Karpas-422 (cell line): ENCODE measurements at regions not wholly inside any gene's neighbourhood (a gene's known extent, or its start where the extent isn't known, plus 50 kb on each side); places are given as distances from the start of the nearest gene placed in this dataset.

ENCODE experiments used
- DNase-seq: peaks from one replicate; pipeline ENCODE4 v3.0.0-alpha.2; 2015
- H2AFZ ChIP-seq: fragments of 200-600 bp; sonication (generic); 2 replicates; pipeline ENCODE4 v1.6.1; 2014; ENCODE audit warnings: antibody characterized with exemption, low read length, mixed read lengths
- H3K27ac ChIP-seq: fragments of 200-600 bp; sonication (generic); 2 replicates; pipeline ENCODE4 v1.5.1; 2014; ENCODE audit warnings: mild to moderate bottlenecking, low read length, moderate library complexity
- H3K27me3 ChIP-seq: fragments of 200-600 bp; sonication (generic); 2 replicates; pipeline ENCODE4 v1.6.1; 2014; ENCODE audit warnings: low read length, mixed read lengths
- H3K36me3 ChIP-seq: fragments of 200-600 bp; sonication (generic); 2 replicates; pipeline ENCODE4 v1.6.1; 2014; ENCODE audit warnings: low read length, mixed read lengths; ENCODE audit not compliant: insufficient read depth
- H3K4me1 ChIP-seq: fragments of 200-600 bp; sonication (generic); 2 replicates; pipeline ENCODE4 v1.6.1; 2014; ENCODE audit warnings: mild to moderate bottlenecking, low read length, mixed read lengths
- H3K4me2 ChIP-seq: fragments of 200-600 bp; sonication (generic); 2 replicates; pipeline ENCODE4 v1.6.1; 2014; ENCODE audit warnings: low read length, low read depth, mild to moderate bottlenecking; ENCODE audit not compliant: poor library complexity, severe bottlenecking
- H3K4me3 ChIP-seq: fragments of 200-600 bp; sonication (generic); 2 replicates; pipeline ENCODE4 v1.5.1; 2014; ENCODE audit warnings: mild to moderate bottlenecking, antibody characterized with exemption, low read length, mixed read lengths
- H3K79me2 ChIP-seq: fragments of 200-600 bp; sonication (generic); 2 replicates; pipeline ENCODE4 v1.6.1; 2014; ENCODE audit warnings: mild to moderate bottlenecking, low read length, mixed read lengths
- H3K9ac ChIP-seq: fragments of 200-600 bp; sonication (generic); 2 replicates; pipeline ENCODE4 v1.6.0; 2014; ENCODE audit warnings: low read length
- H3K9me2 ChIP-seq: fragments of 200-600 bp; sonication (generic), shearing (Covaris generic); replicated peaks from 2 replicates; pipeline ENCODE4 v1.6.0; 2014; ENCODE audit warnings: mild to moderate bottlenecking, low read length, moderate library complexity; ENCODE audit not compliant: insufficient read depth
- H3K9me3 ChIP-seq: fragments of 300-700, 200-600 bp; sonication (generic); 2 replicates; pipeline ENCODE4 v1.6.1; 2014; ENCODE audit warnings: low read length, mixed read lengths
- H4K20me1 ChIP-seq: fragments of 200-600 bp; sonication (generic); 2 replicates; pipeline ENCODE4 v1.6.1; 2014; ENCODE audit warnings: mild to moderate bottlenecking, antibody characterized with exemption, low read length, low read depth; ENCODE audit not compliant: insufficient read depth

GRCh38 chr14:87181288-87181687, 811.7 kb downstream of the GALC start:
- Histone ChIP-seq H3K9me2 (no peaks in the 10 kb centered on the region), H3K27me3 (no peaks in the 10 kb centered on the region), H3K4me1 (peaks cover 50% of the 10 kb centered on the region), H3K79me2 (no peaks in the 10 kb centered on the region), H3K4me2 (no peak overlapping the region), H3K36me3 (peaks cover 17% of the 10 kb centered on the region; the same call in 1 of the 2 replicates), H3K27ac (no peak overlapping the region), H3K9me3 (peaks cover 9% of the 10 kb centered on the region), H4K20me1 (no peaks in the 10 kb centered on the region), H2AFZ (peak overlapping the region; percentile 69), H3K9ac (0 out of 2 replicates have a peak overlapping the region, but pooled peaks have one; percentile 1), H3K4me3 (no peak overlapping the region)
- DNase-seq, result no peak

- DNase-seq, result no peak
- H3K27me3 ChIP-seq, result no peaks in the 10 kb centered on the region
- H3K9me2 ChIP-seq, result no peaks in the 10 kb centered on the region
- peaks cover 9% of the 10 kb centered on the region for H3K9me3 ChIP-seq
- H3K9ac ChIP-seq, result no peak overlapping the region
- H3K4me1 ChIP-seq, result peaks cover 49% of the 10 kb centered on the region
- no peak overlapping the region for H3K4me2 ChIP-seq
- H4K20me1 ChIP-seq, result no peaks in the 10 kb centered on the region
- no peak overlapping the region for H3K27ac ChIP-seq
- no peak overlapping the region for H2AFZ ChIP-seq
- peaks cover 17% of the 10 kb centered on the region; the same call in 1 of the 2 replicates for H3K36me3 ChIP-seq
- H3K4me3 ChIP-seq, result no peak overlapping the region
- H3K79me2 ChIP-seq, result no peaks in the 10 kb centered on the region
Observed at GRCh38 chr14:87179936-87180335, 813.0 kb downstream of the GALC start.

GRCh38 chr14:87178277-87178676, 814.7 kb downstream of the GALC start:
- Histone ChIP-seq H3K79me2 (no peaks in the 10 kb centered on the region), H3K36me3 (peaks cover 17% of the 10 kb centered on the region; the same call in 1 of the 2 replicates), H3K27ac (no peak overlapping the region), H3K27me3 (no peaks in the 10 kb centered on the region), H3K4me3 (no peak overlapping the region; the same call in 1 of the 2 replicates), H3K9ac (no peak overlapping the region), H4K20me1 (no peaks in the 10 kb centered on the region), H3K9me3 (peaks cover 9% of the 10 kb centered on the region), H2AFZ (no peak overlapping the region), H3K4me2 (no peak overlapping the region), H3K9me2 (no peaks in the 10 kb centered on the region), H3K4me1 (peaks cover 51% of the 10 kb centered on the region)
- DNase-seq, result no peak

- peak; percentile 72 for DNase-seq
- Histone ChIP-seq H3K27ac (peak overlapping the region; percentile 55), H3K9me3 (peaks cover 9% of the 10 kb centered on the region), H2AFZ (peak overlapping the region; percentile 11; the same call in 1 of the 2 replicates), H4K20me1 (no peaks in the 10 kb centered on the region), H3K4me1 (peaks cover 60% of the 10 kb centered on the region), H3K9ac (no peak overlapping the region), H3K36me3 (peaks cover 17% of the 10 kb centered on the region; the same call in 1 of the 2 replicates), H3K4me3 (no peak overlapping the region), H3K4me2 (peak overlapping the region; percentile 24), H3K79me2 (no peaks in the 10 kb centered on the region), H3K27me3 (no peaks in the 10 kb centered on the region), H3K9me2 (no peaks in the 10 kb centered on the region)
Observed at GRCh38 chr14:87175175-87175574, 817.8 kb downstream of the GALC start.

- Histone ChIP-seq H3K4me3 (no peak overlapping the region), H3K27ac (peak overlapping the region; percentile 58), H3K4me2 (no peak overlapping the region), H3K9ac (no peak overlapping the region), H3K9me3 (no peaks in the 10 kb centered on the region), H2AFZ (0 out of 2 replicates have a peak overlapping the region, but pooled peaks have one; percentile 14), H3K9me2 (no peaks in the 10 kb centered on the region), H3K36me3 (no peaks in the 10 kb centered on the region), H3K79me2 (no peaks in the 10 kb centered on the region), H3K4me1 (peaks cover 87% of the 10 kb centered on the region), H3K27me3 (no peaks in the 10 kb centered on the region), H4K20me1 (no peaks in the 10 kb centered on the region)
- DNase-seq, result peak; percentile 44
Observed at GRCh38 chr14:87171141-87171540, 821.8 kb downstream of the GALC start.

GRCh38 chr14:87170179-87170578, 822.8 kb downstream of the GALC start:
- Histone ChIP-seq H3K9me2 (no peaks in the 10 kb centered on the region), H3K9me3 (no peaks in the 10 kb centered on the region), H3K4me2 (peak overlapping the region; percentile 5), H3K27me3 (no peaks in the 10 kb centered on the region), H3K27ac (peak overlapping the region; percentile 58), H3K79me2 (no peaks in the 10 kb centered on the region), H4K20me1 (no peaks in the 10 kb centered on the region), H3K4me1 (peaks cover 78% of the 10 kb centered on the region), H3K9ac (no peak overlapping the region), H3K36me3 (no peaks in the 10 kb centered on the region), H2AFZ (peak overlapping the region; percentile 51), H3K4me3 (no peak overlapping the region)
- DNase-seq, result peak; percentile 41

- H3K27ac ChIP-seq, result peak overlapping the region; percentile 58
- no peaks in the 10 kb centered on the region; the same call in 1 of the 2 replicates for H3K36me3 ChIP-seq
- peak overlapping the region; percentile 5 for H3K4me2 ChIP-seq
- no peaks in the 10 kb centered on the region for H3K9me3 ChIP-seq
- H3K4me3 ChIP-seq, result no peak overlapping the region
- peaks cover 71% of the 10 kb centered on the region for H3K4me1 ChIP-seq
- H3K9me2 ChIP-seq, result no peaks in the 10 kb centered on the region
- no peak for DNase-seq
- H3K79me2 ChIP-seq, result no peaks in the 10 kb centered on the region
- H3K27me3 ChIP-seq, result no peaks in the 10 kb centered on the region
- no peaks in the 10 kb centered on the region for H4K20me1 ChIP-seq
- H2AFZ ChIP-seq, result 0 out of 2 replicates have a peak overlapping the region, but pooled peaks have one; percentile 3
- no peak overlapping the region for H3K9ac ChIP-seq
Observed at GRCh38 chr14:87169362-87169761, 823.6 kb downstream of the GALC start.

GRCh38 chr14:87161502-87161901, 831.5 kb downstream of the GALC start:
- Histone ChIP-seq H3K27ac (peak overlapping the region; percentile 30), H4K20me1 (no peaks in the 10 kb centered on the region), H3K9ac (peak overlapping the region; percentile 19), H3K27me3 (no peaks in the 10 kb centered on the region), H2AFZ (no peak overlapping the region), H3K9me3 (no peaks in the 10 kb centered on the region), H3K9me2 (no peaks in the 10 kb centered on the region), H3K79me2 (no peaks in the 10 kb centered on the region), H3K4me3 (no peak overlapping the region), H3K36me3 (peaks cover 6% of the 10 kb centered on the region; the same call in 1 of the 2 replicates), H3K4me1 (peaks cover 54% of the 10 kb centered on the region), H3K4me2 (peak overlapping the region; percentile 24)
- peak; percentile 65 for DNase-seq
